Cardiac septum (tissue), 1 donor: ENCODE measurements at regions not wholly inside any gene's neighbourhood (a gene's known extent, or its start where the extent isn't known, plus 50 kb on each side); places are given as distances from the start of the nearest gene placed in this dataset.
"Not testable (repeated sequence)": the region's sequence is repeated elsewhere in the genome, so short reads cannot be mapped to it uniquely, and the experiment has no call there.

Experiments used
- DNase-seq: peaks from one replicate; pipeline ENCODE4 v3.0.0-alpha.2; 2020; ENCODE audit warnings: low spot score
- intact Hi-C: fragments of 100-400 bp; cut with DNase I; formaldehyde crosslinking; loops from one replicate; pipeline ENCODE4 v1.14.0; 2022
- donor health status: DM: no; HTN: no; CAD: no.

DNA sequence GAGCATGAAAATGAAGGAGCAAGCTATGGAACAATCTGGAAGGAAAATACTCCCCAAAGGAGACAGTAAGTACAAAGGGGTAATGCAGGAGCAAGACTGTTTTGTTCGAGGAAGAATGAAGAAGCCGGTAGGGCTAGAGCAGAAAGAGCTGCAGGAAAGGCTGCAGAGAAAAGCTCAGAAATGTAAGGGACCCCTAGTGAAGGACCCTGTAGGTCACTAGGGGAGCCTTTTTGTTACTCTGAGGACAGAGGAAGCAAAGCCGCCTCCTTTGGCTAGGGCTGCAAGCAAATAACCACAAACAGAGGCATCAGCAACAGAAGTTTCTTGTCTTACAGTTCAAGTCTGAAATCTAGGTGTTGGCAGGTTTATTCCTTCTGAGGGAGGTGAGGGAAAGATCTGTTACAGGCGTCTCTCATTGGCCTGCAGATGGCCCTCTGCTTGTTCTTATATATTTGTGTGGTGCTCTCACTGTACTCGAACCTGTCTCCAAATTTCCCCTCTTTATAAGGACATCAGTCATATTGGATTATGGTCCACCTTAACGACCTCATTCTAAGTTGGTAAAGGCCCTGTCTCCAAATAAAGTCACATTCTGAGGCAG, 362.3 kb downstream of the COG6 start:
- no peak for DNase-seq
- intact Hi-C loops, result no loop called here

DNA sequence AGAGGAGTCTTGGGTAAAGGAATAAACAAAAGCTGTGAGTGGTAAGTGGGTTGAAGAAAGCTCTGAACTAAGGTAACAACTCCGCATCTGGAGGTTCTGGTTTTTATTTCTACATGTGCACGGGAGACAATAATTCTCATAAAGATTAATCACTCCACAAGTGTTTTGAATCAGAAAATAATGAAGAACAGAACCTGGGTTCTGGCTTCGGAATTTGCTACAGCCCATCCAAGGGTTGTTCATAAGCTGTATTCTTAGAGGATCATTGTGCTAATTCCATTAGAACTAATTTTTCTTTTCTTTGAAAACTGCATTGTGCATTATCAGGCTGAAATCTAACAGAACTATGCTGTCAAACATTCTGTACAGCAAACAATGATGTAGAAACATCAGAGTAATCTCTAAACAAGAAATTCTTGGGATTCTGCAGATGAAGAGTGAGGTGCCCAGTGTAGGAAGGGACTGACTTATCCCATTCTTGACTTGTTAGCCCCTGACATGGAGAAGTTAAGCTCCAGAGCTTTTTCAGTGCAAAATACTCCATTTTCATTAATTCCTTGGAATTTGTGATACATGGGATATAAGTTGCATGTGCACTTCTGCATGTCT, 368.2 kb downstream of the COG6 start:
- intact Hi-C loops, result no loop called here
- DNase-seq, result no peak

DNA sequence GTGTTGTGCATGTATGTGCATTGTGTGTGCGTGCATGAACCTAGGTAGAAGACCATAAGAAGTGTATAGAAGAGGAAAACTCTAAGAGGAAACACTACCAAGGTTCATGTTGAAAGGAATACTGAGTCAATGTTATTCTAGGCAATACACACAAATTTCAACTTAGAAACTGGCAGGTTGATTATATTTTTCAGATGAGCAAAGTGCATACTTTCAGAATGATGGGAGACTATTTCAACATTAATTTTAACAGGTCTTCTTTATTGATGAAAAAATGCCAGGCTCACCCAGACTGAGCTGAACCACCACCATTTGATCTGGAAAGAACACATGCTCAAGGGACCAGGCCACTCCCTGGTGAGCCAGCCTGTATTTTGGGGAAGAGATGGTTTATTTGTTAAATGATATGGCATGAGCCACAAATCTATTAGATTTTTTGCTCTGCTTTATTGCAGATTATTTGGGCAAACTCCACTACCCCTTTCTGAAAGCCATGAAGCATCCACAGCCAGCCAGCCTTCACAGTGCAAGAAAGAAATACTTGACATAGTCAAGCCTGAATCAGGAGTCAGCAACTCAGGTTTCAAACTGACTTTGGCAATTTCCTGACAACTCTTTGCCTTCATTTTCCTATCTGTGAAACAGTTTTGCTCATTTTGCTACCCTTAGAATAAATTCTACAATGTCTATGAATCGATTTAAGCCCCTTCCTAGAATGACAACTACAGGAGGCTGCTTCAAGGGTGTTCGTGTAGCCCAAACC, 368.9 kb downstream of the COG6 start:
- intact Hi-C loops, result no loop called here
- DNase-seq, result no peak

DNA sequence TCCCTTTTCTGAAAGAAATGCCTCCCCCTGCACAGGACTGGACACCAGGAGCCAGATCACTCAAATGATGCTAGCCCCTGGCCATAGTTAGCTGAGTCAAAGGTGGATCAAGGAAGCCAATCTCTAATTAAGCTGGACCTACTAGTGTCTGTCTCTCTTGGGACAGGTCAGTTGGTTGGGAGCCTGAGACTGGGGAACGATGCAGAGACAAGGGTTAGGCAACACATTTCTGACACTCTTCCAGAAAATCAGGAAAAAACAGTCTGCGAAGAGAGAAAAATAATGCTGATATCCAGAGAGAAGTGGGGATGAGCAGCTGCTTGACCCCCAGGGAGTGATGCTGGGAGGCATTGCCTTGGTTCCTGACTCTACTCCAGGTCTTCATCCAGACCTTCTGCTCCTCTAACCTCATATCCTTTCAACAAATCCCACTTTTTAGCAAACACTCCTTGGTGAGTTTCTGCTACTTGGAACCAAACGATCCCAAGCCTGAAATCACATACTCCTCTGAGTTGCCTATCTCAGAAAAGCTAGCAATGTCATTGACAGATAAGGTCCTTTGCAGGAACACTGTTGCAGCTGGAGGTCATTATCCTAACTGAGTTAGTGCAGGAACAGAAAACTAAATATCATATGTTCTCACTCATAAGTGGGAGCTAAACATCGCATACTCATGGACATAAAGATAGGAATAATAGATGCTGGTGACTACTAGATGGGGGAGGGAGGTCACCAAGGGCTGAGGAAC, 369.7 kb downstream of the COG6 start:
- intact Hi-C loops, result no loop called here
- no peak for DNase-seq

DNA sequence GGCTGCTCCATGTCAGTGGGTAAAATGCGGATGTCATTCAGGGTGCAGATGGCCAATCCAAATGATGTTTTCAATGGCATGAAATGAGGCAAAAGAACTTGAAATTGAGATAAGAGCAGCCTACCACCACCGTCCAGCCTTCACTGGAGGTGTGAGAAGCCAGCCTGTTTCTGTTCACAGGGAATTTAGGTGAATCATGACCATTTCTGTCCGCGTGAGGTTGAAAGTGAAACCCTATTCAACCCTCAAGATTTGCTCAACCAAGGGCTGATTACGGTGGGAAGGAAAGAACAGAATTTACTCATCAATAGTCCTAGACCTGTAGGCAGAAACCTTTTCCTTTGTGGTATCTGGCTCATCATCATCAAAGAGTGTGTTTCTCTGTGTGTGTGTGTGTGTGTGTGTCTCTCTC, 370.7 kb downstream of the COG6 start:
- no peak for DNase-seq
- intact Hi-C loops, result no loop called here

DNA sequence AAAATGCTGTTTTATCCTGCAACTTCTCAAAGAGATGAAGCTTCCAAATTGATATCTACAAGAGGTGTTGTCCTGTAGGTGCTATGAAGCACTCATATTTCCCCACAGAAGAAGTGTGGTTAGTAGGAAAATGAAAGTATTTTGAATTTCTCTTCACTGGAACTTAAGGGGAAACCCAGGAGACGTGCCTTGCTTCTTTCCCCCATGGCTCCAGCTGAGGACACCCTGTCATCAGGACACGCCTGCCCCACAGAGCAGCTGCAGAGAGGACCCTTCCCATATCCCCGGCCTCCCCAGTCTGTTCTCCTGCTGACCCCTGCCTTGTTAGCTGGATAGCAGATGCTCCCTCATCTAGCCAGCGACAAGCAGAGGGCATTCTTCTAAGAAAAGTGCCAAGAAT, 371.3 kb downstream of the COG6 start:
- intact Hi-C loops, result no loop called here
- no peak for DNase-seq

DNA sequence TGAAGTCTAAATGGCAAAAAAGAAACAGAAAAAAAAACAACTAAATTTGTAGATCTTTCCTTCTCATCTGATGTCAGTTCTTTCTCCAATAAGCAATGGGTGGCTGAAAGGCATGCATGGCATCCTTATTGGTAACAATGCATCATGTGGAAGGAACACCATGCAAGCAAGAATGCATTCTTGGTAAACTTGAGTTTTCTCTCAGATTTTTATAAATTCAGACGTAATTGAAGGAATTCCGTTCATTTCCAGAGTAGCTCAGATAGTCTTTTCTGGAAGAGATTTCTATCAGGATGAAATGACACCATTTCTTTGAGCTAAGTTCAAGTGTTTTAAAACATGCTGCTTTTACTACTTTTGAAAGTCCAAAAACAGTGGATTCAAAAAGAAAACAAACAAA, 373.0 kb downstream of the COG6 start:
- no peak for DNase-seq
- intact Hi-C loops, result no loop called here

DNA sequence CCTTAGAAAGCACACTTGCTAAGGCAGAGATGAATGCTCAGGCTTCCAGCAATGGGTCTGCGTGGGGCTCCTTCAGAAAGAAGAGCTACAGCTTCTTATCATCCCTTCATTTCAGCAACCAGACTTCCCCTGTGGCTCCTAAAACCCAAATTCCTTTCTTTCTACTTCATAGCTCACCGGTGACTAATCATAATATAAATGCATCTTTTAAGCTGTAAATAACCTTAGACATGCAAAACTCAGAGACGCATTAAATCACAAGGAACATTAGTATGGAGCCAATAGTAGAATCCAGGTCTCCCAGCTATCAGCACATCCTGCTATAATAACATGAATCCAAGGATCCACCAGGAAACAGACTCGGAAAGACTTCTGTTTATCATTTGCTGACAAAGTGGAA, 375.6 kb downstream of the COG6 start:
- intact Hi-C loops, result no loop called here
- no peak for DNase-seq

DNA sequence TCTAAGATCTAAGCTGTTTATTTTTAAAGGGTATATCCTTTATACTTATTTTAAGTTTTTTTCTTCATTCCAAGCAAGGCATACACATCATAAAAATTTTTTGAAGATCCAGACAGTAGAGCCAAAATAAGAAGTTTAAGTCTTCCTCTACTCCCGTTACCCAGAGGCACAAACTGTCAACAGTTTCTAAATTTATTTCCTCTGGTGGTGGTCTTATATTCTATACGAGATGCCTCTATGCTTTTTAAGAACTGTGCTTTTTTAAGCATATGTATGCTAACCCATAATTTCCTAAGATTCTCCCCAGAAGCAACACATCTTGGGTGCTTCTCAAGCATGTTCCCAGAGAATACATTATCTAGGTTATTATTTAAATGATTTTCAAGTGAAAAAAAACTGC, 383.6 kb downstream of the COG6 start:
- DNase-seq, result no peak
- intact Hi-C loops, result no loop called here

DNA sequence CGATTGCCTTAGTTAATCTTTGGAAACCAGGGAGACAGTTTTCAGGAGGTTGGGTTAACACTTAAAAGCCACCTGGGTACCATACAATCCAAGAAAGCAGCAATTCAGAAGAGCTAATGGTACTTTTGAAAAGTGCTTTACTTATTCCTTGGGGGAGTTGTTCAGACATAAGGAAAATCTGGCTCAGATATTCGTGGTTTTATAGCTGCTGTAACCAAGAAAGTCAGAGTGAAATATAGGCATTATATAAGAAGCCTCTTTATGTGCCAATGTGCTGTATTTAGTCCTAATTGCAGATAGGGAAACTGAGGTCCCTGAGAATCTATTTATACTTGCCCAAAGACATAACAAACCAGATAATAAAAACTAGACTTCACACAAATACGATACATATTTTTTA, 387.5 kb downstream of the COG6 start:
- intact Hi-C loops, result no loop called here
- DNase-seq, result no peak

DNA sequence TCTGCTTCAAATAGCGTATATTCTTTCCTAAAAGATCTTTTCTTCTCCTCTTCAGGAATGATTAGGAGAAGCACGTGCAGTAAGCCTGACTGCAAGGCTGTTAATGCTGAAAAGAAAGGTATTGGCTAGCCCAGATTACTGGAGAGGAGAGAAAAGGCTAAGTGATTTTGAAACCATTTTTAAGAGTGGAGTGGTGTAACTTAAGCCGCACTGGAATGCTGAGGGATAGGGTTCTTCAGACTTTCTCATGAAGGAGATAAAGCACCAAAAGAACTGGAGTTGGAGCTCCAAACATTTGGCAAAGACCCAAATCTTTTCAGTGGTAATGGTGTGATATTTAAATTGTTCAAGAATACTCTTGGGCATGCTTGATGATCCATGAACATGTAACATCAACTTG, 388.3 kb downstream of the COG6 start:
- DNase-seq, result no peak
- intact Hi-C loops, result no loop called here

DNA sequence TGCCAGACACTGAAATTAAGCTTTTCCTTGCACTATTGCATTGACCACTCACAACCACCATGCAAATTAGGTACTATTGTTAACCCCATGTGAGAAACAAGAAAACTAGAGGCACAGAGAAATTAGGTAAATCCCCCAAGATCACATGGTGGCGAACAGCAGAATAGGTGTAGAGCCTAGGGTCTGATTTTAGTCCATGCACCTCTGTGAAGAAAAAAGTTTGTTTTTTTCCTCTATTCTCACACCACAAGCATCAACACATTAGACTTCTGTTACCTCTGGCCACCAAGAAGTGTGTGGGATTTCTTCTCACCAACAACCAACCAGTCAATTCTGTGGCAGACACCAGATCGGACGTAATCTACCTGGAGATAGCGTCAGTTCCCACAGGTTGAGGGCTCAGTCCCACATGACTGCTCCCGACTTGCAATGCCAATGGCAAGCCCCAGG, 391.9 kb downstream of the COG6 start:
- no peak for DNase-seq
- intact Hi-C loops, result no loop called here

DNA sequence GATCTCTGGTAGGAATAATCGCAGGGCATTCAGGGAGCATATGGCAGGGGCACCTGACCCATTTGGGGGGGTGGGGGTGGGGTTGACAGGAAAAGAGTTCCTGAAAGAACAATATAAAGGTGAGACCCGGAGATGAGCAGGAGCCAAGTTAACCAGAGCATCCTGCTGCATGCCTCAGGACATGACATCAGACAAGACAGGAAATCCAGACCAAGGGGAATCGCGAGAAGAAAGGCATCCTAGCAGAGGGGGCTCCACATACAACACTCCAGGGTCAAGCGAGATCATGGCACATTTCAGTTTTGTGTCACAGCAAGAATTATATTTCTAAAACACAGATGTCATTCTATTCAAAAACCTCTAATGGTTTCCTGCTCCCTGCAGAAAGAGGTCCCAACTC, 393.1 kb downstream of the COG6 start:
- DNase-seq, result no peak
- intact Hi-C loops, result no loop called here

DNA sequence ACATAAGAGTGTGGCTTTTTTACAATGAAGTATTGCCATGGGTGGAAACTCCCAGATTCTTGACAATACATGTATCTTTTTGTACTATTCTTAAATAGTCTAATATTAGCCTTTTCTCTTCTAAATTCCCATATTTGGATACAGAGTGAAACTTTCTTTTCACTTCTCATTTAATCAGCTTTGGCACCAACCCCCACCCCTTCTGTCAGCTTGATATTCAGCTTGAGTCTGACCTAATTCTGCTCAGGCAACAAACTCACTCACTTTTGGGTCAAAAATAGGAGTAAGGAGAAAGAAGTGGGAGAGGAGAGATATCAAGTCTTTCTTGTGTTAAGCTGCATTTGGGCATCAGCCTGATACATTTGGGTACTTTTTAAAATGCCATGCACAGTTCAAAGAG, 397.5 kb downstream of the COG6 start:
- no peak for DNase-seq
- intact Hi-C loops, result no loop called here

DNA sequence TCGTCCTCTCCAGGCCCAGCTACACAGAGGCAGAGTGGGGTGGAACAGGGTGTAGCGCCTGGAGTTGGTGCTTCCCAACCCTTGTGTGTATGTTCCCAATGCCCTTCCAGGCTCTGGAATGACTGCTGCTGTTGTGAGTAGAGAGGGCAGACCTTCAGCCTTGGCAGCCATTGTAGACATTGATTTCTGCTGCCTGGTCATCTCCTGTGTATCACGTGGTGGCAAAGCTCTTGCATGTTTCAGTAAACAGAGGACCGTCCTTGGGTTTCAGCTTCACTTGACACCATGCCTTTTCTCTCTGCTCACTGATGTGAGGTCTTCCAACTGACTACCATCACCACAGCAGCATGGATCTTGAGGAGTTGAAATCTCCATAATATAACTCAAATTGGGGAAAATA, 397.9 kb downstream of the COG6 start:
- intact Hi-C loops, result no loop called here
- no peak for DNase-seq

DNA sequence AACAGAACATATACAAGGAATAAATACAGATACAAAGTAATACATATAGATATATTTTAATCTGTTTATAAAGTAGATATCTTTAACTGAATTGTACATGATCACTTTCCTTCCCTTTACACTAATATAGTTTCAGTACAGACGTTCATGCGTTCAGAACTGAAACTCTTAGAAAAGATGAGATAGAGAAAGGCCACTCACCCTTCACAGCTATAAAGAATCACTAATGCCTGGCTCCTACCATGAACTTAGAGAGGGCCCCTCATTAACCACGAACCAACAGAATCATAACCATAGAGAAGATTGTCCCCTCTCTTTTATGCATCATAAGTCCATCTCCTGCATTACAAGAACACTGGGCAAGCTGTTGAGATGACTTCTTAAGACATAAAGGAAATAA, 399.0 kb downstream of the COG6 start:
- DNase-seq, intact Hi-C loops: not testable (repeated sequence)

DNA sequence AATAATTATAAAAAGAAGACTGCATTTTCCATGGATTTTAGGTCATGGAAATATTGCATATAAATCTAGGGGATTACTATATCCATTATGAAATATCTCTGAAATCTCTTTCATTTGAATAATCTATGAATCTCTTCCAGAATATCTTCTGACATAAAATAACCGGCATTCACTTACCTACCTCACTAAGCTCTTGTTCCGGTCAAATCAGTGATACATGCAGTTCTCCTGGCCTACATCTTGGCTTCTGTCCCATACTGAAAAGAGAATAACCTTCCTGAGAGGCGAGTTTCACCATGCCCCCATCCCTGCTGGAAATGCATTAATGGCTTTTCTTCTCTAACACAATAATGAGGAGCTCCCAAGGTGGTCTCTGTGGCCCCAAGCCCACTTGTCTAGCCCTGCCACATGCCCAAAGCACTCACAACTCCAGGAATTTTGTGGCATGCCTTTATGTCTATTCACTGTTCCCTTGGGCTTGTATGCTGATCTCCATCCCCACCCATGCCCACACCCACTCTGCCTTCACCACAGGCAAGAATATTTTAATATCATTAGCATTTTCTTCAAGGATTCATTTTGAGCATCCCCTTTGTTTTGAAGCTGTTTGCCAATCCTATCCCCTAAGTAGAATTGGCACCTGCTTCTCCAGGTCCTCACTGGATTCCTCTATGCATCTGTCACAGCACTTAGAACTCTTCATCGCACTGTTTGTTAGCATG, 401.6 kb downstream of the COG6 start:
- intact Hi-C loops, result no loop called here
- no peak for DNase-seq

DNA sequence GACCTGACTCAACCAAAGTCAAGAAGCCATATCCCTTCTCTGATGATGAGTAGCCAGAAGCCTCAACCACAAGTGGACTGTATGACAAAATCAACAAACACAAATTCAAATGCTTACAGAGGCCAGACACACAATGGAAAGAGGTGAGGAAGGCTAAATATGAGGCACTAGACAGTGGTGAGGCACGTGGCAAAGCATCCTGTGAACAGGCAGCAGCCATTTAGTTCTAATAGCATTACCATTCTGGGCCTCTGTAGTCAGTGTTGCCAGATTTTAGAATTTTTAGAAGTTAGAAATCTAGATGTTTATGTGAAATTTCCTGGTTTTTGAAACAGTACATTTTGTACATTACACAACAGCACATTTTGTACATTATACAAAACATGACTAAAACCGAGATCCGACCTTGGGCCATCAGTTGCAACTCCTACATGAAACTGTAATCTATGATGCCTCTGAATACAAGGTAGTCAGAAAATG, 403.3 kb downstream of the COG6 start:
- intact Hi-C loops, result no loop called here
- DNase-seq, result no peak

DNA sequence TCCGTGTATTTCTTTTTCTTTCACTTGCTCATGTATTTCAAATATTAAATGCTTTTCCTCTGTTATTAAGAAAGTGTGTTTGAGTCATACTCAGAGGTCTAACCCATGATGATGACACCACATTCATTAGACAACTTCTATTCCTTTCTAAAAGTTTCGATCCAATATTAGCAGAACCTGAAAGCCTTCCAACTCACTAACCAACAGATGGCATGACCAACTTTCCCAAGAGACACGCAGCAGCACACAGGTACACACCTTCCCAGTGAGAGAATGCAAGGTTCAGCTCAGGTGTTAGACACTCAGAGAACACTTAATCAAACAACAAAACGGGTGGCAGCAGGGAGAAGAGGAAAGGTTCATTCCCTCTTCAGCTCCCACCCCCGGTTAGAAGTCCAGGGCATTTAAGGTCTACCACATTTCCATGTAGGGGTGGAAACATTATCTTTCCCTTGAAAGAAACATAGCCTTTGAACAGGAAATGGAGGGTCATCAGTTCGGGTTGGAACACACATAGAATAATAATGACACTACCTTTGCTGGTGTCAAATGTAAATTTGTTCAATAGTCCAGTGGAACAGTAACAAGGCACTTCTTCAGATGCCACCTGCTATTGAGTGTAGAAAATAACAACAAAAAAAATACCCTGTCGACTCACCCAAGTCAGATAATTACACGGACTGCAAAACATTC, 404.2 kb downstream of the COG6 start:
- DNase-seq, result no peak
- intact Hi-C loops, result loop anchor here (10.0 kb wide), 1 partner anchor 115 kb away; no protein-coding TSS in a partner anchor
